Fibroblast of the aortic adventitia (primary cell): ENCODE measurements at regions not wholly inside any gene's neighbourhood (a gene's known extent, or its start where the extent isn't known, plus 50 kb on each side); places are given as distances from the start of the nearest gene placed in this dataset.

Experiments used
- DNase-seq: peaks from one replicate; pipeline ENCODE4 v3.0.0-alpha.2; 2010; ENCODE audit warnings: low read depth
- H3K4me3 ChIP-seq: 2 replicates; pipeline ENCODE4 v1.5.1; 2011; ENCODE audit warnings: low read depth, mild to moderate bottlenecking, control low read depth, low read length, moderate library complexity
- TF ChIP-seq, protein P1 (sequence below): IDR thresholded peaks from 2 replicates; pipeline ENCODE4 v1.5.1; 2011; ENCODE audit warnings: mild to moderate bottlenecking, low read length, control low read depth, inconsistent platforms; ENCODE audit not compliant: insufficient read depth

DNA sequence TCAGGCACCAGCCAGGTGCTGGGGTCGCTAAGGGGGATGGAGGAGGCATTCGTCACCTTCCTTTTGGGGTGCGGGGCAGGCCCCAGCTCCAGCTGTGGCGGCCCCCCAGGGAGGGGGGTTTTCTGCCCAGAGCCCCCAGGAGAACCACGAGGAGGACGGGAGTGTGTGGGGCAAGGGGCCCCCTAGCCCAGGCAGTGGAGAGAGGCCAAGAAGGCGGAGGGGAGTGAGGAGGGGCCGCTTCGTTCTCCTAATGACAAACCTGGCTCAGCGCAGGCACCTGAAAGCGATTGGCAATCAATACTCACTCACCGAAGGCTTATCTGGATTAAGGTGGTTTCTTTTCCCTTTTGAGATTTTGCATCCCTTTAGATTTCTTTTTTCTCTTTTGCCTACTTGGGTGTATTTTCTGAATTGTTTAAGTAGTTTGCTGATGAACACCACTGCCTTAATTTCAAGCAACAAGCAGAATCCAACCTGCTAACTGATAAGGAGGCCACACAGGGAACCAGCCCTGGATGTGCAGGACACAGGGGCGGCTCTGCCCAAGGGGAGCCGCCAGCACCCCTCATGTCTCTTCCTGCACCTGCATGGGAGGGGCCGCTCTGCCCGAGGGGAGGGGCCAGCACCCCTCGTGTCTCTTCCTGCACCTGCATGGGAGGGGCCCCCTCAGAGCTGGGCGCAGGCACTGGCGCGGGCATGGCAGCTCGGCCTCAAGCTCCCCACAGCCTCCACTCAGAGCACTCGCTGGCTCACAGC, 122.3 kb downstream of the BRD1 start:
- TF ChIP-seq, protein P1, sequence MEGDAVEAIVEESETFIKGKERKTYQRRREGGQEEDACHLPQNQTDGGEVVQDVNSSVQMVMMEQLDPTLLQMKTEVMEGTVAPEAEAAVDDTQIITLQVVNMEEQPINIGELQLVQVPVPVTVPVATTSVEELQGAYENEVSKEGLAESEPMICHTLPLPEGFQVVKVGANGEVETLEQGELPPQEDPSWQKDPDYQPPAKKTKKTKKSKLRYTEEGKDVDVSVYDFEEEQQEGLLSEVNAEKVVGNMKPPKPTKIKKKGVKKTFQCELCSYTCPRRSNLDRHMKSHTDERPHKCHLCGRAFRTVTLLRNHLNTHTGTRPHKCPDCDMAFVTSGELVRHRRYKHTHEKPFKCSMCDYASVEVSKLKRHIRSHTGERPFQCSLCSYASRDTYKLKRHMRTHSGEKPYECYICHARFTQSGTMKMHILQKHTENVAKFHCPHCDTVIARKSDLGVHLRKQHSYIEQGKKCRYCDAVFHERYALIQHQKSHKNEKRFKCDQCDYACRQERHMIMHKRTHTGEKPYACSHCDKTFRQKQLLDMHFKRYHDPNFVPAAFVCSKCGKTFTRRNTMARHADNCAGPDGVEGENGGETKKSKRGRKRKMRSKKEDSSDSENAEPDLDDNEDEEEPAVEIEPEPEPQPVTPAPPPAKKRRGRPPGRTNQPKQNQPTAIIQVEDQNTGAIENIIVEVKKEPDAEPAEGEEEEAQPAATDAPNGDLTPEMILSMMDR = no peak
- H3K4me3 ChIP-seq = no peak overlapping the region
- DNase-seq = no peak

DNA sequence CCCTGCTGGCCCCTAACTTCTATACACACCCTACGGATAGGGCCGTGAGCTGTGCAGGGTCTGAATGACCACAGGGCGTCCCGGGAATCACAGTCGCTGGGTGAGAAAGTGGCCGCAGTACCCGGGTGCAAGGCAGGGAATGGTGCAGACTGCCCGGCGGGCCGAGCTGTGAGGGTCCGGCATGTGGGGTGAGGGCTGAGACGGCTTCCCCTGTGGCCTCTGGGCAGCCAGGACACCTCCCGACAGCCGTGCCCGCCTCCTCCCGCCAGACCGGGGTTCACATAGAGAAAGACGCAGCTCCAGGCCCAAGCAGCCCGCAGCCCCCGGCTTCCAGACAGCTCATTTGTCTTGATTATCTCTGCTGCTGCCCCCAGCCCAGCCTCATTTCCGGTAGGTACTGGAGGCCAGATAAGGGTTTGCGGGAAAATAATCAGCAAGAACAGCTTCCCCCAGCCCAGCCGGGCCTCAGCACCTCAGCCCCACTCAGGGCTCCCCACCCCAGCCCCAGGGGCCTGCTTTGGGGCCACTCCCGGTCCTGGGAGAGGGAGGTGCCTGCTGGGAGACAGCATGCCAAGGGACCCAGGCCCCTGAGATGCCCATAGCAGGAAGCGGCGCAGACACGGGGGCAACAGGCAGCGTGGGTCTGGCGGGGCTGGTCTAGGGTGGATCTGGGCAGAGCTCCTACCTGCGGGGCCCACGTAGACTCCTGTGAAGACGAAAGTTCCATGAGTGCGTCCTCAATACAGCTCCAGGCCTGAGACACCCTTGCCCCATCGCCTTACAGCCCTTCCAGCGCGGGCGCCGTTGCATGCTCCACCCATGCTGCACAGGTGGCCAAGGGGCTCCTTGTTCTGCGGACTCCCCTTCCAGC, 123.1 kb downstream of the BRD1 start:
- H3K4me3 ChIP-seq = no peak overlapping the region
- no peak for DNase-seq
- TF ChIP-seq, protein P1 = no peak

DNA sequence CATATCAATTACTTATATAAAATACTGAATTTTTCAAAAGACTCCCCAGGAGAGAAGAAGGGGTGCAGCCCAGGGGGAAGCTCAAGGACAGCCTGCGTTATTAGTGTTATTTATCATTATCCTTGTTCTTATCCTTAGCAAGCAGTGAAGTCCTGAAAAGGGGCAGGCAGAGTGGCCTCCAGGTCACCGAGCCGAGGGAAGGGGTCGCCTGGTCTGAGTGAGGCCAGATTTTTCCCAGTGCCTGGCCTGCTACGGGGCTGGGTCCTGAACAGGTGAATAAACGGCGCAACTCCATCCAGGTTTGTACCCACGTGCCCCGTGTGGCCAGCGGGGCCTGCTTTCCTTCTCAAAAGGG, 123.7 kb downstream of the BRD1 start:
- DNase-seq = no peak
- H3K4me3 ChIP-seq = no peak overlapping the region
- TF ChIP-seq, protein P1 = no peak

DNA sequence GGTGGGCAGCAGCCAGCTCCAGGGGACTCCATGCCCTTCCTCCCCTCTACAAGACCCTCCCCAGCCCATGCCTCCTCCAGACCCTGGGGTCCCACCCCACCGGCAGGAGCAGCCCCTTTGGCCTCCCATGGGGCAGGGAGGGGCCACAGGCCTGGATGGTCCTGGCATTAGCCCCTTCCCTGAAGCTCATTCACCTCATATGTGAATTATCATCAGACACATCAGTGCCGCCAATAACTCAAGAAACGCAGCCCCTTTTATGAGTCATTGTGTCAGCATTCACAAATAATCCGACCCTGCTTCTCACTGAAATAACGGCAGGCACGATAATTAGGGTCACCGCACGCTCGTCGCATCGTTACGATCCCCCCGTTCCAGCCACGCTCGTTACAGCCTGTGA, 124.2 kb downstream of the BRD1 start:
- TF ChIP-seq, protein P1 = no peak
- DNase-seq = no peak

DNA sequence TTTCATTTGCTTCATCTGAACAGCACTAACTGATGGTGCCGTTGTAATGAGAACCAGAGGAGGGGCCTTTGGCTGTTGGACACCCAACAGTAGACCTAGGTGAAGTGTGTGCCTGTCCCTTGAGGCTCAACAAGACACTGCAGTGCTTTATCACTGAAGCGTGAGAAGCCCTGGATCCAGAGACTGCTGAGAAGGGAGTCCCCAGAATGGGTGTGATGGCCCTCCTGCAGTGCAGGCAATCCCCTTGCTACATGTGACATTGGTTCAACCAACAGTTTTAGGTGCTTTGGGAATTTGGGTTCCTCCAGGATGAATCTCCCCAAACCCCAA, 125.6 kb downstream of the BRD1 start:
- no peak for DNase-seq
- no peak overlapping the region for H3K4me3 ChIP-seq
- TF ChIP-seq, protein P1 = no peak

More for the DNA sequence above, 124.2 kb downstream of the BRD1 start:
- no peak overlapping the region for H3K4me3 ChIP-seq

DNA sequence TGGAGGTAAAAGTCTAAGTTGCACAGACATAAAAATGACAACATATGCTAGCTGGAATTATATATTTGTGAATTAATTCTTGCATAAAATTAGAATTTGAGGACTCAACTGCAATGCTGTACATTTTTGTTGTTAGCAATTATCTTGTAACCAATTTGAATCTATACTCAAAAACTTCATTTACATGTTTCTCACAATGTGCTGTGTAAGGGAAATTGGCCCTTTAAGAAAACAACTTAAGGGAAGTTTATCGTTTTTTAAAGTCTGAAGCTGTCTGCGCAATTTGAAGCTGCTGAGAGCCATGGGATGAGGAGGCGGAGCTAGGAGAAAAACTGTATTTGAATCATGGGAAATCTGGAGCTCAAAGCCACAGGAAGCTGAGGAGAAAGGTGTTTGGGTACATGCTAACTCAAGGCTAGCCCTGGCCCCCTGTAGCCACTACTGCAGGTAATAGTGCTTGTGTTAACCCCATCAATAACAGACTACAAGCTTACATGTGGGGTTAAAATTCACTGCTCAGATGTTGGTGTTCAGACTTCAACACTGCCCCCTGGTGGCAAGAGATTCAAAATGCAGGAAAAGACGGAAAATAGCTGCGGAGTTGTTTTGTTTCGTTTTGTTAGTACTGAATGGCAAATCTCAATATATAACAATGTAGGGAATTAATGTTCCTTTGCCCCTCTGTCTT, 126.1 kb downstream of the BRD1 start:
- no peak overlapping the region for H3K4me3 ChIP-seq
- TF ChIP-seq, protein P1 = peak; percentile 33
- DNase-seq = no peak
